ENCODE measurements at regions not wholly inside any gene's neighbourhood (a gene's known extent, or its start where the extent isn't known, plus 50 kb on each side); places are given as distances from the start of the nearest gene placed in this dataset.

GRCh38 chr2:15851076-15851693 is 89.2 kb upstream of the MYCN start:
- H3K4me3 Mint-ChIP-seq (ENCODE audit: low read depth, unreplicated experiment) = no peak overlapping the region
- H3K36me3 Mint-ChIP-seq (ENCODE audit: insufficient read depth, unreplicated experiment) = no peaks in the 10 kb centered on the region
- no peaks in the 10 kb centered on the region for H3K4me1 Mint-ChIP-seq (ENCODE audit: low read depth, unreplicated experiment)
- intact Hi-C loops (cut with micrococcal nuclease; ENCODE audit: unreplicated experiment) = no loop called here
- no peak overlapping the region for H3K27ac Mint-ChIP-seq (ENCODE audit: unreplicated experiment)
- CTCF ChIA-PET = no interaction called here
- DNase-seq = no peak
- TF ChIP-seq CTCF (IDR thresholded peaks at IDR 0.05; ENCODE audit: unreplicated experiment) = no peak
- no TSS peak for BruUV-seq (replicated peaks)
- H3K27me3 Mint-ChIP-seq (ENCODE audit: unreplicated experiment) = no peaks in the 10 kb centered on the region
- peaks cover 4% of the 10 kb centered on the region for H3K9me3 Mint-ChIP-seq (ENCODE audit: low read depth, unreplicated experiment)

DNA sequence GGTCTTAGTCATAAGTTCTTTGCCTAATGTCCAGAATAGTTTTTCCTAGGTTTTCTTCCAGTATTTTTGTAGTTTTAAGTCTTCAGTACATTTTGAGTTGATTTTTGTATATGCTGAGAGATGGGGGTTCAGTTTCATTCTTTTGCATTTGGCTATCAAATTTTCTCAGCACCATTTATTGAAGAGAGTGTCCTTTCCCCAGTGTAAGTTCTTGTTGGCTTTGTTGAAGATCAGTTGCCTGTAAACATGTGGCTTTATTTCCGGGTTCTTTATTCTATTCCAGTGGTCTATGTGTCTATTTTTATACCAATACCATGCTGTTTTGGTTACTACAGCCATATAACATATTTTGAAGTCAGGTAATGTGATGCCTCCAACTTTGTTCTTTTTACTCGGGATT is 87.5 kb upstream of the MYCN start:
- no peak overlapping the region for H3K4me3 Mint-ChIP-seq (ENCODE audit: low read depth, unreplicated experiment)

GRCh38 chr2:15853903-15854302 is 86.4 kb upstream of the MYCN start:
- intact Hi-C loops (cut with micrococcal nuclease; ENCODE audit: unreplicated experiment) = no loop called here
- Mint-ChIP-seq H3K27ac (ENCODE audit: unreplicated experiment) (no peak overlapping the region), H3K9me3 (ENCODE audit: low read depth, unreplicated experiment) (peaks cover 4% of the 10 kb centered on the region), H3K27me3 (ENCODE audit: unreplicated experiment) (no peaks in the 10 kb centered on the region), H3K36me3 (ENCODE audit: insufficient read depth, unreplicated experiment) (no peaks in the 10 kb centered on the region), H3K4me3 (ENCODE audit: low read depth, unreplicated experiment) (no peak overlapping the region), H3K4me1 (ENCODE audit: low read depth, unreplicated experiment) (no peaks in the 10 kb centered on the region)
- TF ChIP-seq CTCF (IDR thresholded peaks at IDR 0.05; ENCODE audit: unreplicated experiment) = no peak
- CTCF ChIA-PET = no interaction called here
- DNase-seq = no peak
- no TSS peak for BruUV-seq (replicated peaks)

More for the DNA sequence above, 87.5 kb upstream of the MYCN start:
- intact Hi-C loops (cut with micrococcal nuclease; ENCODE audit: unreplicated experiment) = no loop called here
- H3K27me3 Mint-ChIP-seq (ENCODE audit: unreplicated experiment) = no peaks in the 10 kb centered on the region
- DNase-seq = no peak
- H3K4me1 Mint-ChIP-seq (ENCODE audit: low read depth, unreplicated experiment) = no peaks in the 10 kb centered on the region
- no peak for TF ChIP-seq CTCF (IDR thresholded peaks at IDR 0.05; ENCODE audit: unreplicated experiment)
- BruUV-seq (replicated peaks) = no TSS peak
- CTCF ChIA-PET = no interaction called here
- no peaks in the 10 kb centered on the region for H3K36me3 Mint-ChIP-seq (ENCODE audit: insufficient read depth, unreplicated experiment)
- peaks cover 4% of the 10 kb centered on the region for H3K9me3 Mint-ChIP-seq (ENCODE audit: low read depth, unreplicated experiment)
- H3K27ac Mint-ChIP-seq (ENCODE audit: unreplicated experiment) = no peak overlapping the region

GRCh38 chr2:15855766-15856260 is 84.5 kb upstream of the MYCN start:
- CTCF ChIA-PET = no interaction called here
- Mint-ChIP-seq H3K4me1 (ENCODE audit: low read depth, unreplicated experiment) (no peaks in the 10 kb centered on the region), H3K4me3 (ENCODE audit: low read depth, unreplicated experiment) (no peak overlapping the region), H3K36me3 (ENCODE audit: insufficient read depth, unreplicated experiment) (no peaks in the 10 kb centered on the region), H3K9me3 (ENCODE audit: low read depth, unreplicated experiment) (peaks cover 4% of the 10 kb centered on the region), H3K27ac (ENCODE audit: unreplicated experiment) (no peak overlapping the region), H3K27me3 (ENCODE audit: unreplicated experiment) (no peaks in the 10 kb centered on the region)
- no peak for TF ChIP-seq CTCF (IDR thresholded peaks at IDR 0.05; ENCODE audit: unreplicated experiment)
- no TSS peak for BruUV-seq (replicated peaks)
- intact Hi-C loops (cut with micrococcal nuclease; ENCODE audit: unreplicated experiment) = no loop called here
- DNase-seq = no peak

Measured in Calu3 (cell line).